ENCODE measurements at regions not wholly inside any gene's neighbourhood (a gene's known extent, or its start where the extent isn't known, plus 50 kb on each side); places are given as distances from the start of the nearest gene placed in this dataset.

- Histone ChIP-seq H3K27me3 (ENCODE audit: control insufficient read depth, insufficient read depth, low read length) (no peaks in the 10 kb centered on the region), H3K4me3 (ENCODE audit: low read depth, low read length) (no peak overlapping the region), H3K27ac (ENCODE audit: low read depth, low read length) (no peak overlapping the region), H3K9me3 (ENCODE audit: control insufficient read depth, insufficient read depth, low read length) (peaks cover 4% of the 10 kb centered on the region; the same call in 1 of the 2 replicates)
- DNase-seq (ENCODE audit: low read depth, low spot score) = no peak
- no peak for TF ChIP-seq CTCF (IDR thresholded peaks at IDR 0.05; ENCODE audit: low read depth, low read length)
- CTCF ChIA-PET = interaction anchor here (0.6 kb wide), 1 partner anchor 1261 kb away, joined by 3 read pairs; no protein-coding TSS in a partner anchor
- POLR2A ChIA-PET = no interaction called here
Observed at GRCh38 chr6:120407696-120408095, 926.6 kb downstream of the TBC1D32 start.

- CTCF ChIA-PET = no interaction called here
- no peak for DNase-seq (ENCODE audit: low read depth, low spot score)
- Histone ChIP-seq H3K27ac (ENCODE audit: low read depth, low read length) (no peak overlapping the region), H3K4me3 (ENCODE audit: low read depth, low read length) (no peak overlapping the region), H3K9me3 (ENCODE audit: control insufficient read depth, insufficient read depth, low read length) (peaks cover 4% of the 10 kb centered on the region; the same call in 1 of the 2 replicates), H3K27me3 (ENCODE audit: control insufficient read depth, insufficient read depth, low read length) (no peaks in the 10 kb centered on the region)
- POLR2A ChIA-PET = no interaction called here
- TF ChIP-seq CTCF (IDR thresholded peaks at IDR 0.05; ENCODE audit: low read depth, low read length) = no peak
Observed at GRCh38 chr6:120405947-120406346, 928.3 kb downstream of the TBC1D32 start.

DNA sequence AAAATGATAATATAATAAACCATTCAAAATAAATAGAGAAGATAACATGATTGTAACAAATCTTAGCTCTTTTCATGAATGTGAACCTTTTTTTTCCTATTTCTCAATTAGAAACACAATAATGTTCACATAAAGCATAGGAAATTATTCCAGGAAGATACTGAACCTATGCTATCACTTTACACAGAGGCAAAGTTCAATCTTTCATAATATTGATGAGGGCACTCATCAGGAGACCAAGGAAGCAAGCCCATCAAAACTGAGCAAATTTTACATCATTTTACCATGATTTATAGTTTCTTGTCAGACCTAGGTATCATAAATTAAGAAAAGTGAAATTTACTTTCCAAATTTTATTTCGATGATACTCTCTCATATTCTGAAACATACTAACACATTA, 938.5 kb downstream of the TBC1D32 start:
- Histone ChIP-seq H3K27ac (ENCODE audit: low read depth, low read length) (no peak overlapping the region), H3K9me3 (ENCODE audit: control insufficient read depth, insufficient read depth, low read length) (no peaks in the 10 kb centered on the region; the same call in 1 of the 2 replicates), H3K27me3 (ENCODE audit: control insufficient read depth, insufficient read depth, low read length) (no peaks in the 10 kb centered on the region), H3K4me3 (ENCODE audit: low read depth, low read length) (no peak overlapping the region)
- ChIA-PET CTCF (no interaction called here), POLR2A (no interaction called here)
- DNase-seq (ENCODE audit: low read depth, low spot score) = no peak
- no peak for TF ChIP-seq CTCF (IDR thresholded peaks at IDR 0.05; ENCODE audit: low read depth, low read length)

- no peaks in the 10 kb centered on the region; the same call in 1 of the 2 replicates for H3K9me3 ChIP-seq (ENCODE audit: control insufficient read depth, insufficient read depth, low read length)
- no peak overlapping the region for H3K27ac ChIP-seq (ENCODE audit: low read depth, low read length)
- no peak overlapping the region for H3K4me3 ChIP-seq (ENCODE audit: low read depth, low read length)
- POLR2A ChIA-PET = no interaction called here
- no peak for TF ChIP-seq CTCF (IDR thresholded peaks at IDR 0.05; ENCODE audit: low read depth, low read length)
- H3K27me3 ChIP-seq (ENCODE audit: control insufficient read depth, insufficient read depth, low read length) = no peaks in the 10 kb centered on the region
- CTCF ChIA-PET = no interaction called here
- DNase-seq (ENCODE audit: low read depth, low spot score) = no peak
Observed at GRCh38 chr6:120395330-120395729, 939.0 kb downstream of the TBC1D32 start.

GRCh38 chr6:120392941-120393340, 941.3 kb downstream of the TBC1D32 start:
- CTCF ChIA-PET = no interaction called here

More at GRCh38 chr6:120392941-120393340, 941.3 kb downstream of the TBC1D32 start:
- no peak for TF ChIP-seq CTCF (IDR thresholded peaks at IDR 0.05; ENCODE audit: low read depth, low read length)
- Histone ChIP-seq H3K9me3 (ENCODE audit: control insufficient read depth, insufficient read depth, low read length) (no peaks in the 10 kb centered on the region; the same call in 1 of the 2 replicates), H3K27me3 (ENCODE audit: control insufficient read depth, insufficient read depth, low read length) (no peaks in the 10 kb centered on the region), H3K27ac (ENCODE audit: low read depth, low read length) (no peak overlapping the region), H3K4me3 (ENCODE audit: low read depth, low read length) (no peak overlapping the region)
- POLR2A ChIA-PET = no interaction called here
- no peak for DNase-seq (ENCODE audit: low read depth, low spot score)

Measured in AG04450 (cell line).